Right lung (tissue), 2 donors: ENCODE measurements at regions not wholly inside any gene's neighbourhood (a gene's known extent, or its start where the extent isn't known, plus 50 kb on each side); places are given as distances from the start of the nearest gene placed in this dataset.
"Not testable (repeated sequence)": the region's sequence is repeated elsewhere in the genome, so short reads cannot be mapped to it uniquely, and the experiment has no call there.

Experiments used
- DNase-seq, 2 donors: peaks; one replicate each; pipeline ENCODE4 v3.0.0-alpha.2; 2013

- no peak for DNase-seq
Observed at GRCh38 chr13:109276261-109276660, 510.1 kb downstream of the IRS2 start.

GRCh38 chr13:109275852-109276251 lies 510.5 kb downstream of the IRS2 start:
- DNase-seq, result no peak

GRCh38 chr13:109275139-109275745 lies 511.1 kb downstream of the IRS2 start:
- no peak for DNase-seq

- no peak for DNase-seq
Observed at GRCh38 chr13:109274188-109274821, 512.1 kb downstream of the IRS2 start.

GRCh38 chr13:109273326-109273751 lies 513.0 kb downstream of the IRS2 start:
- DNase-seq, result no peak

- DNase-seq, result no peak
Observed at GRCh38 chr13:109272595-109273325, 513.6 kb downstream of the IRS2 start.

- DNase-seq, result no peak
Observed at GRCh38 chr13:109271555-109272541, 514.5 kb downstream of the IRS2 start.

- DNase-seq, result no peak
Observed at GRCh38 chr13:109271061-109271460, 515.3 kb downstream of the IRS2 start.

GRCh38 chr13:109269381-109269780 lies 517.0 kb downstream of the IRS2 start:
- not testable (repeated sequence) for DNase-seq

GRCh38 chr13:109268492-109268891 lies 517.9 kb downstream of the IRS2 start:
- DNase-seq, result not testable (repeated sequence)

GRCh38 chr13:109267400-109267799 lies 519.0 kb downstream of the IRS2 start:
- DNase-seq, result not testable (repeated sequence)

- not testable (repeated sequence) for DNase-seq
Observed at GRCh38 chr13:109265438-109265742, 521.0 kb downstream of the IRS2 start.

GRCh38 chr13:109264603-109265437 lies 521.6 kb downstream of the IRS2 start:
- not testable (repeated sequence) for DNase-seq

- DNase-seq, result not testable (repeated sequence)
Observed at GRCh38 chr13:109257761-109258157, 528.6 kb downstream of the IRS2 start.
